T1000 (cell line): ENCODE measurements at regions not wholly inside any gene's neighbourhood (a gene's known extent, or its start where the extent isn't known, plus 50 kb on each side); places are given as distances from the start of the nearest gene placed in this dataset.

ENCODE experiments used
- DNase-seq: peaks from one replicate; lab custom pipeline; 2025; ENCODE audit warnings: mixed read lengths; lab: John Stamatoyannopoulos, UW

GRCh38 chr5:67366691-67367395, 170.2 kb upstream of the CD180 start:
- no peak for DNase-seq

DNA sequence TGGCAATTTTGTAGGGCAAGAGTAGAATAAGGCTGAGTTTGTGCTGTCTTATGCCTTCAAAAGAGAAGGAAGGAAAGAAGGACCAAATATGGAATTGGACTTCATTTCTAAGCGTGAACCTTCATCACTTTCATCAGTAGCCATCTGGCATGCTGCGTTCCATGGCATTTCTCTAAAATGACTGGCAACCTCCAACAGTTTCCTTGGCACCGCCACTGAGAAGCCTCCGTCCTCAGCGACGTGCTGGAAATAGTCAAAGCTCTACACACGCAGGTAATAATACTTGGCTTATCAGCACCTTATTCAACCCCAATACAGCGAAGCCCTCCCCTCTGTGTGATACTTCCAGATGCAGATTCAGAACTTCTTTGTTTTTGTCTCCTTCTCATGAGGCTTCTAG, 169.7 kb upstream of the CD180 start:
- no peak for DNase-seq

GRCh38 chr5:67364381-67364970, 167.9 kb upstream of the CD180 start:
- no peak for DNase-seq

DNA sequence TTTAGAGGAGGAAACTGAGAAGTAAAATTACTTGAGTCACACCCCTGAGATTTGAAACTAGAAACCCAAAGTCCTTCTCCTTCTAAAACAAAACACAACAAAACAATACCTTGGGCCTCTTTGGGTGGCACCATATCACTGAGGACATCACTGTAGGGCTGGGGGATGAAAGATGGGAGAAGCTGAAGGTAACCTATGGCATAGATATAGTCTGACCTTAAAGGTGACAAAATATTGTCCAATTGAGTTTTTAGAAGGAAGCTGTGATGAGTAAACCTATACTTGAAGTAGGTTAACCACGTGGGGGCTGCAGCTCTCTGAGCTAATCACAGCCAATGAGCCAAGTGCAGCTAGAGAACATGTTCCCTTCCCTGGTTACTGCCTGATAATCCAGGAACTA, 167.4 kb upstream of the CD180 start:
- DNase-seq = no peak

GRCh38 chr5:67363180-67363709, 166.6 kb upstream of the CD180 start:
- DNase-seq = no peak

DNA sequence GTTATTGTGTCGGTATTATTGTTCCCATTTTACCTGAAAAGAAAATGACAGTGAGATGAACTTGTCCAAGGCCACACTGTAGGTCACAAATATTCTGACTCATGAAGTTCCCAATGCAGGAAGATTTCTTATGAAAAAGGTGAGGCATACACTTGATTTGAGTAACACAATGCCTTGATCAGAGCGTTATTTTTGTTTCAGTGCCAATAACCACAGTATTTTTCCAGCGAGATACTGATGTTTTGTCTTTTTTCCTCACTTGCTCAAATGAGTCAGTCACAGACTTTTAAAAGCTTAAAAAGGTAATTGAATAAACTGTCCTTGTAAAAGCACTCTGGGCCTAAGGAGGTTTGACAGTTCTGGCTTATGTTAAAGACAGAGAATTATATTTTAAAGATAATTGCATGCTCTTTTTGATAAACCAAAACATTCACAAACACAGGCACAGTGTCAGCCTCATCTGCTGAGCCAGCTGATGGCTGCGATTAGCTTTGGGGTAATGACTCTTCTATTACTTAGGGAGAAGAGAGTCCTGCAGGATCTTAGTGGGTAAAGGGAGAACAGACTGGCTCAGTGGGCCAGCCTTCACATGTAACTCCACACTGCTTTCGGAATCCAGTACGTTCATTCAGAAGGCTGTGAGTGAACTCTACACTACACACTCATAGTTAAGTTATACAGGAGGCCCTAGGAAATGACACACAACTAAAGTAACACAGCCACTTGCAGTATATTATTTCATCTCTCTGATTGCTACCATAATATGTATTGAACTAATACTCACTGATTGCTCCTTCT, 165.5 kb upstream of the CD180 start:
- DNase-seq = no peak

GRCh38 chr5:67360047-67360446, 163.4 kb upstream of the CD180 start:
- no peak for DNase-seq

DNA sequence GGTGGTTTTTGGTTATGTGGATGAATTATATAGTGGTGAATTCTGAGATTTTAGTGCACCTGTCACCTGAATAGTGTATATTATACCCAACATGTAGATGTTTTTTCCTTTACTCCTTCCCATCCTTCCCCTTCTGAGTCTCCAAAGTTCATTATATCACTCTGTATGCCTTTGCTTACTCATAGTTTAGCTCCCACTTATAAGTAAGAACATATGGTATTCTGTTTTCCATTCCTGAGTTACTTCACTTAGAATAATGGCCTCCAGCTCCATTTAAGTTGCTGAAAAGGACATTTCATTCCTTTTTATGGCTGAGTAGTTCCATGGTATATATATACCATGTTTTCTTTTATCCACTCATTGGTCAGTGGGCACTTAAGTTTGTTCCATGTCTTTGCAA, 161.6 kb upstream of the CD180 start:
- DNase-seq = no peak

- no peak for DNase-seq
These were observed 158.6 kb upstream of the CD180 start for GRCh38 chr5:67355120-67355713.

- DNase-seq = no peak
These were observed 157.2 kb upstream of the CD180 start for GRCh38 chr5:67353500-67354450.

DNA sequence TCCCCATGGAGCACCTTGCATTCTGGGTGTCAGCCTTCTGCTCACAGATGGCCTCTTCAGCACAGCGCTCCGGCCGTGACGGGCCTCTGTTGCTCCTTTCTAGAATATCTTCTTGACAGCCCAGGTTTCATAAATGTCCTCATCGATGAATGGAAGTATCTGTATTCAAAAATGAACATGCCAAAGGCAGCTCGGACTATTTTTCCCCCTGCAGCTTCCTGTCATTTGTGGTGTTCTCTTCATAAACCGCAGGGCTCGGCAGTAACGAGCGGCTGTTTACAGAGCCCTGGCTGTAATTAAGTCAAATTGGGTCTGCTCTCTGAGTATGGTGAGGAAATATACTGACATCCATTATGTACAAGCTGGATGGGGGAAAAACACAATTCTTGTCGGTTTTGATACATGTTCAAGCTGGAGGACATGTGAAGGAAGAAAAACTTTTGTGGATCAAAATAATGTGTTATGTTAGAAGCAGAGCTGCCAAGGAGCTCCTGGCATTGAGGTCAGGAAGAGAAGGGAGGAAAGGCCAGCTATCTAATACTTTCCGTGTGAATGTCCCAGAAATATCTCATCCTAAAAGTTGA, 154.1 kb upstream of the CD180 start:
- DNase-seq = no peak

DNA sequence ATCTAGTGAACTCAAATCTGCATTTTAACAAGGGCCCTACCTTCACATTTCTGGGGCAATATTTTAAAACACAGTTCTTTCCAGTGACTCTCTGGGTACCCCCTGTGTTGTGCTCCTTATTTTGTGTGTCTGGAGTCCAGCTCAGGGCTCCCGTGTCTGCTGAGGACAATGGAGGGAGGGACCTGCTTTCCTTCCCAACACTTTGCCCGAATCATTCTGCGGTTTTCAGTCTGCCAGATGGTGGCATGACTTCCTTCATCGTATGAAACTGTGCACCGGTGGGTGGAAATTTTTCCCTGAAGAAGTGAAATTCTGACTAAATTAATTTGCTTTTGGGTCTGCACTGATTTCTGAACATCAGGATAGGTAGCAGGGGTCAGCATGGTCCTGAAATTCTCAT, 153.6 kb upstream of the CD180 start:
- no peak for DNase-seq

DNA sequence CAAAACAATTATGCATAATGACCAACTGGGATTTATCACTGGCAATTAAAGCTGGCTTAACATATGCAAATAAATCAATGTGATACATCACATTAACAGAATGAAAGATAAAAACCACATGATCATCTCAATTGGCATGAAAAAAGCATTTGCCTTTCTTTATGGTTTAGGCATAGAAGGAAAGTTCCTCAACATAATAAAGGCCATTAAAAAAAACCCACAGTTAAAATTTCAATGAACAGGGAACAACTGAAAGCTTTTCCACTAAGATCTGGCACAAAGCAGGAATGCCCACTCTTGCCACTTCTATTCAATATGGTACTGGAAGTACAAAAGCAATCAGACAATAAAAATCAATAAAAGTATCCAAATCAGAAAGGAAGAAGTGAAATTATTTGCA, 151.2 kb upstream of the CD180 start:
- DNase-seq = no peak

DNA sequence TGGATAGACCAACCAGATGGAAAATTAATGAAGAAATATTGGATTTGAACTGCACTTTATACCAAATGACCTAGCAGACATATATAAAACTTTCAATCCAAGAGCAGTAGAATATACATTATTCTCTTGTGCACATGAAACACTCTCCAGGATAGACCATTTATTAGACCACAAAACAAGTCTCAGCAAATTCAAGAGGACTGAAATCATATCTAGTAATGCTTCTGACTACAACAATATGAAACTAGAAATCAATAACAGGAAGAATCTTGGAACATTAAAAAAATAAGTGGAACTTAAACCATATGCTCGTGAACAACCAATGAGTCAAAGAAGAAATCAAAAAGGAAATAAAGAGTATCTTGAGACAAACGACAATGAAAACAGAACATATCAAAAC, 150.0 kb upstream of the CD180 start:
- DNase-seq = no peak

GRCh38 chr5:67344870-67345269, 148.3 kb upstream of the CD180 start:
- no peak for DNase-seq

DNA sequence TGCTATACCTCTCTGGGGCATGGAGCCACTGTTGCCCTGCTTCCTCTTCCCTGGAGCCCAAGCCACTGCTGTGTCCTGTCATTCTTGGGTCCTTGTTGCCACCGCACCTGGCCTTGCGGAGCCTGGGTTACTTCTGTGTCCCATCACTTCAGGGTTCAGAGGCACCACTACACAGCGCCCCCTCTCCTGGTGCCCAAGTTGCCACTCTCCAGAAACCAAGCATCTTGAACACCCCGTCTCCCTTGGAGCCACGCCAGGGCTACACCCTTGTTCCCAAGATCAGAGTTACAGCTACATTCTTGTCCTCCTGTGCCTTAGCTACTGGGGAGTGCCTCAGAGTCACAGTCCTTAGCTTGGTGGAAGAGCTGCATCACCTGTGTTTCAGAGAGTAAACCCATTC, 147.2 kb upstream of the CD180 start:
- DNase-seq = no peak

DNA sequence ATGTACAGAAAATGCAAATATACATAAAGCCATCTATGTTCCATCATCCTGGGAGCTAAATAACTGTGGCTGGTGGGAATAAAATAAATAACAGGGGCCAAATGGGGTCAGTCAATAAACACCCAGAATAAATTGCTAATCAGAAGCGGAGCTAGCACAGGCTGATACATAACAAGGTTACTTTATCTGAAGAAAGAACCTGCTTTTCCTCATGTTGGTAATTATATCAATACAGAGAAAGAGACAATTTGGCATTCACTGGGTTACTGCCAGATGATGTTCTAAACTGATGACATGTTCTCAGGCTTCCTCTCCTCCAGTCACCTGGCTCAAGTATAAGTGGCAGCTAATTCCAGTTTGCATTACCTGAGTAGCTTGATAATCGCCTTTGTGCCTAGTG, 144.9 kb upstream of the CD180 start:
- DNase-seq = no peak

GRCh38 chr5:67339219-67339767, 142.7 kb upstream of the CD180 start:
- no peak for DNase-seq

DNA sequence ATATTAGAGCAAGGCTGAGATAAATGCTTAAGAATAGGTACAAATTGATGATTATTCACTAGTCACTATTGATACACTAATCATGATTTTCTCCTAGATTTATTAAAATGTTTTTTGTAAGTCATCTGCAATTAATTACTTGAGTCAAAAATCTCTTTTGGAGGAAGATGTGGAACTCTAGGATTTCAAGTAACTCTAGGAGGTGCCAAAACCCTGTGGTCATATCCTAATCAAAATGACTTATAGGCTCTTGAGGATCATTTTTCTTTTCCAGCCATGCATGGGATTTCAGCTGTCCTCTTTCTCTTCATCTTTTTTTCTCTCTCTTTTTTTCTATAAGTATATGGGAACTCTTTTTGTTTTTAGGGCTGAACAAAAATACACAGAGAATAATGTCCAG, 141.8 kb upstream of the CD180 start:
- DNase-seq = no peak

DNA sequence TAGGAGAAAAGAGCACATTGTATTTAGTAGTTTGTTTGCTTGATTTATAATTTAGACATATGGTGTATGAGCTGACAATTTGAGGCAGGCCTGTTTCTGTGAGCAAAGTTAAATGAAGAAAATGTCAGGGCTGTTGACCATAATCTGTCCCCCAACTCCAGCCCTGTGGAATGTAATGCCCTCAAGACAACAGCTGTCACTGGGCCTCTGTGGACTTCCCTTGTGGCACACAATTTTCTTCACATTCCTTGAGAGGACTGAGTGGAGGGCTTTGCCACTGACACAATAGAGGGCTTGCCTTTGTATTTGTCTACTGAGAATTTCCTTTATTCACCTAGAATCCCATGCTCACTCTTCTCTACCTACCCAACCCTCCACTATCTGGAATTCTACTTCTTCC, 141.2 kb upstream of the CD180 start:
- no peak for DNase-seq

DNA sequence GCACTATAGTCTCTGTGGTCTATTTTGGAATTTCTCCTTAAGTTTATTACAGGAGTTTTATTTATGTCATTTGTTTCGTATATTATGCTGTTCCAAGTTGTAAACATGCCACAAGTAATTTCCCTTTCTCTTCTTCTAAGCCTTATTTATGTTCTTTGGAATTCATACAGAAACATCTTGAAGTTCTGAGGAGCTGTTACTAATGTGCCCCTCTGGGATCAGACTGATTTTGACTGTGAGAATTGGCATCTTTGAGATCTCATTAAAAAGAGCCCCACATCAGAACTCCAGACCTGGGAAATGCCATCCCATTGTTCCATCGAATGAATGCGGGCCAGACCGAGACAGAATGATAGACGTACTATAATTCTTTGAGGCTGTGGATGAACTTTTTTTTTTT, 138.8 kb upstream of the CD180 start:
- no peak for DNase-seq
